NT2/D1 (cell line): ENCODE measurements at regions not wholly inside any gene's neighbourhood (a gene's known extent, or its start where the extent isn't known, plus 50 kb on each side); places are given as distances from the start of the nearest gene placed in this dataset.

Source experiments
- DNase-seq: peaks from one replicate; pipeline ENCODE4 v3.0.0-alpha.2; 2011; ENCODE audit warnings: low read depth, low spot score
- H3K27me3 ChIP-seq: 2 replicates; pipeline ENCODE4 v1.6.0; 2011; ENCODE audit warnings: mild to moderate bottlenecking; ENCODE audit not compliant: insufficient read length, insufficient read depth
- H3K36me3 ChIP-seq: 2 replicates; pipeline ENCODE4 v1.6.1; 2011; ENCODE audit warnings: mild to moderate bottlenecking, low read length, mixed read lengths; ENCODE audit not compliant: insufficient read depth, insufficient read length
- H3K4me1 ChIP-seq: 2 replicates; pipeline ENCODE4 v1.5.1; 2011; ENCODE audit not compliant: insufficient read depth, insufficient read length
- H3K4me3 ChIP-seq: 2 replicates; pipeline ENCODE4 v1.5.1; 2011; ENCODE audit warnings: low read depth; ENCODE audit not compliant: insufficient read length
- H3K9ac ChIP-seq: 2 replicates; pipeline ENCODE4 v1.6.0; 2011; ENCODE audit warnings: low read depth; ENCODE audit not compliant: insufficient read length
- H3K9me3 ChIP-seq: 2 replicates; pipeline ENCODE4 v1.5.1; 2011; ENCODE audit warnings: mild to moderate bottlenecking, low read length; ENCODE audit not compliant: insufficient read depth
- SUZ12 ChIP-seq: IDR thresholded peaks from 2 replicates; pipeline ENCODE4 v1.6.1; 2011; ENCODE audit not compliant: insufficient read length, insufficient read depth; ENCODE audit errors: extremely low read depth
- YY1 ChIP-seq: IDR thresholded peaks from 2 replicates; pipeline ENCODE4 v1.6.1; 2011; ENCODE audit not compliant: insufficient read length, insufficient read depth
- ZNF274 ChIP-seq: IDR thresholded peaks from 2 replicates; pipeline ENCODE4 v1.6.1; 2011; ENCODE audit warnings: mild to moderate bottlenecking, low read depth, low read length

GRCh38 chr6:8657522-8657921 is 222.2 kb upstream of the SLC35B3 start:
- TF ChIP-seq ZNF274: no peak
- no peak for TF ChIP-seq YY1
- TF ChIP-seq SUZ12: no peak
- H3K4me3 ChIP-seq: no peak overlapping the region
- DNase-seq: no peak
- no peak overlapping the region for H3K9ac ChIP-seq
- no peaks in the 10 kb centered on the region for H3K9me3 ChIP-seq
- no peaks in the 10 kb centered on the region for H3K27me3 ChIP-seq
- H3K36me3 ChIP-seq: no peaks in the 10 kb centered on the region
- H3K4me1 ChIP-seq: no peaks in the 10 kb centered on the region

- DNase-seq: no peak
- H3K4me1 ChIP-seq: no peaks in the 10 kb centered on the region
- no peak for TF ChIP-seq ZNF274
- no peak for TF ChIP-seq YY1
- no peak for TF ChIP-seq SUZ12
- no peak overlapping the region for H3K4me3 ChIP-seq
- no peaks in the 10 kb centered on the region for H3K27me3 ChIP-seq
- no peaks in the 10 kb centered on the region for H3K9me3 ChIP-seq
- no peaks in the 10 kb centered on the region for H3K36me3 ChIP-seq
- no peak overlapping the region for H3K9ac ChIP-seq
Measured at GRCh38 chr6:8655670-8656454, 220.5 kb upstream of the SLC35B3 start.

- Histone ChIP-seq H3K4me3 (no peak overlapping the region), H3K36me3 (no peaks in the 10 kb centered on the region), H3K27me3 (no peaks in the 10 kb centered on the region), H3K4me1 (no peaks in the 10 kb centered on the region), H3K9ac (no peak overlapping the region), H3K9me3 (no peaks in the 10 kb centered on the region)
- no peak for DNase-seq
- TF ChIP-seq ZNF274: no peak
- TF ChIP-seq YY1: no peak
- TF ChIP-seq SUZ12: no peak
Measured at GRCh38 chr6:8652710-8653109, 217.4 kb upstream of the SLC35B3 start.

- Histone ChIP-seq H3K36me3 (no peaks in the 10 kb centered on the region), H3K4me1 (no peaks in the 10 kb centered on the region), H3K4me3 (no peak overlapping the region), H3K9ac (no peak overlapping the region), H3K27me3 (no peaks in the 10 kb centered on the region), H3K9me3 (no peaks in the 10 kb centered on the region)
- no peak for TF ChIP-seq YY1
- TF ChIP-seq ZNF274: no peak
- no peak for TF ChIP-seq SUZ12
- DNase-seq: no peak
Measured at GRCh38 chr6:8651998-8652397, 216.7 kb upstream of the SLC35B3 start.

- no peak for DNase-seq
- no peaks in the 10 kb centered on the region for H3K36me3 ChIP-seq
- H3K4me1 ChIP-seq: no peaks in the 10 kb centered on the region
- H3K27me3 ChIP-seq: no peaks in the 10 kb centered on the region
- no peak overlapping the region for H3K9ac ChIP-seq
- no peak overlapping the region for H3K4me3 ChIP-seq
- TF ChIP-seq YY1: no peak
- TF ChIP-seq ZNF274: no peak
- no peak for TF ChIP-seq SUZ12
- H3K9me3 ChIP-seq: no peaks in the 10 kb centered on the region
Measured at GRCh38 chr6:8645212-8645611, 209.9 kb upstream of the SLC35B3 start.

GRCh38 chr6:8644306-8644705 is 209.0 kb upstream of the SLC35B3 start:
- Histone ChIP-seq H3K4me3 (no peak overlapping the region), H3K36me3 (no peaks in the 10 kb centered on the region), H3K9me3 (no peaks in the 10 kb centered on the region), H3K9ac (no peak overlapping the region), H3K4me1 (no peaks in the 10 kb centered on the region), H3K27me3 (no peaks in the 10 kb centered on the region)
- no peak for TF ChIP-seq SUZ12
- TF ChIP-seq YY1: no peak
- TF ChIP-seq ZNF274: no peak
- DNase-seq: no peak

GRCh38 chr6:8642854-8643253 is 207.5 kb upstream of the SLC35B3 start:
- no peaks in the 10 kb centered on the region for H3K9me3 ChIP-seq
- no peak for TF ChIP-seq SUZ12
- no peak for TF ChIP-seq YY1
- no peak for TF ChIP-seq ZNF274
- H3K36me3 ChIP-seq: no peaks in the 10 kb centered on the region
- H3K4me3 ChIP-seq: no peak overlapping the region
- no peak for DNase-seq
- no peaks in the 10 kb centered on the region for H3K27me3 ChIP-seq
- no peaks in the 10 kb centered on the region for H3K4me1 ChIP-seq
- H3K9ac ChIP-seq: no peak overlapping the region
